Fibroblast of the aortic adventitia (primary cell): ENCODE measurements at regions not wholly inside any gene's neighbourhood (a gene's known extent, or its start where the extent isn't known, plus 50 kb on each side); places are given as distances from the start of the nearest gene placed in this dataset.
"Not testable (repeated sequence)": the region's sequence is repeated elsewhere in the genome, so short reads cannot be mapped to it uniquely, and the experiment has no call there.

Source experiments
- DNase-seq: peaks from one replicate; pipeline ENCODE4 v3.0.0-alpha.2; 2010; ENCODE audit warnings: low read depth
- H3K4me3 ChIP-seq: 2 replicates; pipeline ENCODE4 v1.5.1; 2011; ENCODE audit warnings: low read depth, mild to moderate bottlenecking, control low read depth, low read length, moderate library complexity
- TF ChIP-seq, protein P1 (sequence below): IDR thresholded peaks from 2 replicates; pipeline ENCODE4 v1.5.1; 2011; ENCODE audit warnings: mild to moderate bottlenecking, low read length, control low read depth, inconsistent platforms; ENCODE audit not compliant: insufficient read depth

DNA sequence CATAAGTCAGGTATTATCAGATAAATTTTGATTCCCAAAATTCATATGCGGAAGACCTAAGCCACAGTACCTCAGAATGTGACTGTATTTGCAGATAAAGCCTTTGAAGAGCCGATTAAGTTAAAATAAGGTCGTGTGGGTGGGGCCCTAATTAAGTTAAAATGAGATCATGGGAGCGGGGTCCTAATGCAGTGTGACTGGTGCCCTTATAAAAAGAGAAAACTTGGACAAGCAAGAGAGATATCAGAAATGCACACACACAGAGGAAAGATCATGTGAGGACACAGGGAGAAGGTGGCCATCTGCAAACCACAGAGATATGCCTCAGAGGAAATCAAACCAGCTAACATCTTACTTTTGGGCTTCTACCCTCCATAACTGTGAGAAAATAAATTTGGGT lies 236.1 kb downstream of the FBXO8 start:
- no peak for DNase-seq
- TF ChIP-seq, protein P1, sequence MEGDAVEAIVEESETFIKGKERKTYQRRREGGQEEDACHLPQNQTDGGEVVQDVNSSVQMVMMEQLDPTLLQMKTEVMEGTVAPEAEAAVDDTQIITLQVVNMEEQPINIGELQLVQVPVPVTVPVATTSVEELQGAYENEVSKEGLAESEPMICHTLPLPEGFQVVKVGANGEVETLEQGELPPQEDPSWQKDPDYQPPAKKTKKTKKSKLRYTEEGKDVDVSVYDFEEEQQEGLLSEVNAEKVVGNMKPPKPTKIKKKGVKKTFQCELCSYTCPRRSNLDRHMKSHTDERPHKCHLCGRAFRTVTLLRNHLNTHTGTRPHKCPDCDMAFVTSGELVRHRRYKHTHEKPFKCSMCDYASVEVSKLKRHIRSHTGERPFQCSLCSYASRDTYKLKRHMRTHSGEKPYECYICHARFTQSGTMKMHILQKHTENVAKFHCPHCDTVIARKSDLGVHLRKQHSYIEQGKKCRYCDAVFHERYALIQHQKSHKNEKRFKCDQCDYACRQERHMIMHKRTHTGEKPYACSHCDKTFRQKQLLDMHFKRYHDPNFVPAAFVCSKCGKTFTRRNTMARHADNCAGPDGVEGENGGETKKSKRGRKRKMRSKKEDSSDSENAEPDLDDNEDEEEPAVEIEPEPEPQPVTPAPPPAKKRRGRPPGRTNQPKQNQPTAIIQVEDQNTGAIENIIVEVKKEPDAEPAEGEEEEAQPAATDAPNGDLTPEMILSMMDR = no peak
- H3K4me3 ChIP-seq = no peak overlapping the region

DNA sequence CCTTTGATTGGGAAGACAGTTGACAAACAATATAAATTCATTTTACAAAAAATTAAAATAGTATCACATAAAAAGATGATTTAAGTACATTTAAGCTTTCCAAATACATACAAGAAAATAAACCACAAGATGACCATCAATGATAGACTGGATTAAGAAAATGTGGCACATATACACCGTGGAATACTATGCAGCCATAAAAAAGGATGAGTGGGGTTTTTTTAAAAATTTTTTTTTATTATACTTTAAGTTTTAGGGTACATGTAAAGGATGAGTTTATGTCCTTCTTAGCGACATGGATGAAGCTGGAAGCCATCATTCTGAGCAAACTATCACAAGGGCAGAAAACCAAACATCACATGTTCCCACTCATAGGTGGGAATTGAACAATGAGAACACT lies 237.6 kb downstream of the FBXO8 start:
- not testable (repeated sequence) for H3K4me3 ChIP-seq, DNase-seq

- TF ChIP-seq, protein P1 = no peak
- DNase-seq = no peak
- H3K4me3 ChIP-seq = no peak overlapping the region
Measured at GRCh38 chr4:174045381-174045780, 238.1 kb downstream of the FBXO8 start.

DNA sequence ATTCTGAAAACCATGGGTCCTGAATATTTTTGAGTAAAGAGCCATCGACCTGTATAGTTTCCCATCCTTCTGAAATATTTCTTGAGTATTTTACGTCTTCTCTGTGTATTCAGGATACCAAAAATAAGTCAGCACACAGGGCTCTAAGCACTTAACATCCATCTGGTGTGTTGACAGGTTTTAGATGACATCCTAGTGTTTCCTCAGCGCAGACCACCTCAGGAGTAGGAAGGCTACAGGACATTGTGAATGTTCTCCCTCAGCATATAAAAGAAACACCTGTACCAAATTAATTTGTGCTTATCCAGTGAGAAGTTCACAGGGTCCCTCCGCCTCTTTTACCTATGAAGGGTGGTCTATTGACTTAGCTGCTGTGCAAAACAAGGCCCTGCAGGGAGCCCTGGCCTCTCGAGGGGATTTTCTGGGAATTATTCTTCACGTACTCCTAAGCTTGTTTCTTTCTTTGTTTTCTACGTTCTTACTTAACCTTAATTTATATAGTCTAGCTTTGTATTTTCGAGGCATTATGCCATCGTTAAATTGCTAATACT lies 241.8 kb downstream of the FBXO8 start:
- no peak for DNase-seq
- no peak overlapping the region for H3K4me3 ChIP-seq
- TF ChIP-seq, protein P1 = no peak

DNA sequence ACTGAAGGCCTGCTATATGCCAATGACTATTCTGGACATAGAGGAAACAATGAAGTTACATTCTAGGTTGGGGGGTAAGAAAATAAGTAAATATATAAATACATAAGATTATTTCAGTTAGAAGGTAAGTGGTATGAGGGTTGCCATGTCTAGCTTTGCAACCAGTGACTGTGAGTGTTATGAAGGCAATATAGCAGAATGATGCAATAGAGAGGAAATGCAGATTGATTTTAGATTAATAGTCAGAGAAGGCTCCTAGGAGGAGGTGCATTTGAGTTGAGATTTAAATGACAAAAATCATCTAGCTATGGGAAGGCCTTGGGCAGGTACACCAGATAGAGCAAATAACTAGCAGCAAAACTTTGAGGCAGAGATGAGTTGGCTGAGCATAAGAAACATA lies 243.2 kb downstream of the FBXO8 start:
- TF ChIP-seq, protein P1 = no peak
- H3K4me3 ChIP-seq = no peak overlapping the region
- no peak for DNase-seq

DNA sequence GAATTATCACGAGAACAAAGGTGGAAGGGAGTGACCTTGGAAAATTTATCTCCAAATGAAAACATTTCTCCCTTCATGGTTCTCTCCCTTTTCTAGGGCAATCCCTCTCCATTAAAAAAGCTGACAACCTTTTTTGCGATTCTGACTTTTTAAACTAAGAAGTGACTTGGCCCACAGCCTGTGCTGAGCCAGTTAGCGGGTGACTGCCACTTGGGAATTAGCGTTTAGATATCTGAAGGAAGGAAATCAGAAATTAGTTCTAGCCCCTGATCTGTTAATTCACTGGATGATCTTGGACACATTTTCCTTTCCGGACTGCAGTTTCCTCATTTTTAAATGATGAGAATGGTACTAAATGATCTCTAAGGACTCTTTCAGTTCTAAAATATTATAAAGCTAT lies 245.0 kb downstream of the FBXO8 start:
- DNase-seq = no peak
- no peak overlapping the region for H3K4me3 ChIP-seq
- TF ChIP-seq, protein P1 = no peak

DNA sequence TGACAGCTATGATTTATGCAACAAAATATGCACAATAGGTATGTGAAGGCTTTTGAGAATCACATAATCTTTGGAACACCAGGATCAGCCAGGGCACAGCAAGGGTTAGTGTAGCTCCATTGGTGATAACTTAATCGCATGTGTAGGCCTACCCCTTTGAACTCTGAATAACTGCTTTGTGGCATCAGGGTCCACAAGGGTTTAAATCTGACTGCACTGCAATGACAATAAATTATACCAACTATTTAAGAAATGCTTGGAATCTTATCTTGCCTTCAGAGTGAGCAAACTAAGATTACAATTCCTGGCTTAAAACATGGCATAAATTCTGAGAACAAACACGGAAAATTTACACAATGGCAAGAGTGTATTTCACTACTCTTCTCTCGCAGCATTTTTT lies 245.8 kb downstream of the FBXO8 start:
- TF ChIP-seq, protein P1 = no peak
- peak; percentile 35 for DNase-seq
- H3K4me3 ChIP-seq = no peak overlapping the region
